Sigmoid colon (tissue), 6 donors: ENCODE measurements at regions not wholly inside any gene's neighbourhood (a gene's known extent, or its start where the extent isn't known, plus 50 kb on each side); places are given as distances from the start of the nearest gene placed in this dataset.

Experiments used
- DNase-seq: peaks from one replicate; pipeline ENCODE4 v3.0.0-alpha.2; 2019
- H3K27ac ChIP-seq, 4 donors: fragments of 200-600 bp; sonication (generic); one replicate each; pipeline ENCODE4 v1.5.1; 2016 to 2019; ENCODE audit warnings: mild to moderate bottlenecking in 1 of 4
- H3K27me3 ChIP-seq, 3 donors: fragments of 200-600 bp; sonication (generic); one replicate each; pipeline ENCODE4 v1.5.1; 2019; ENCODE audit warnings: mild to moderate bottlenecking in 1 of 3
- H3K36me3 ChIP-seq, 4 donors: fragments of 200-600 bp; sonication (generic); one replicate each; pipeline ENCODE4 v1.5.1; 2016 to 2019
- H3K4me1 ChIP-seq, 4 donors: fragments of 200-600 bp; sonication (generic); one replicate each; pipeline ENCODE4 v1.5.1; 2017 to 2019
- H3K4me3 ChIP-seq, 4 donors: fragments of 200-600 bp; sonication (generic); one replicate each; pipeline ENCODE4 v1.5.1; 2017 to 2019; ENCODE audit warnings: mild to moderate bottlenecking in 2 of 4, moderate library complexity in 1 of 4
- H3K9me3 ChIP-seq, 4 donors: fragments of 200-600 bp in 3 of 4; sonication (generic) in 3 of 4; one replicate each; pipeline versions ENCODE4 v1.5.1 to v1.6.1; 2013 to 2019
- EP300 ChIP-seq, 4 donors: sonication (generic); formaldehyde crosslinking; IDR thresholded peaks; one replicate each; pipeline ENCODE4 v1.6.1; 2017; ENCODE audit warnings: antibody characterized with exemption in 4 of 4
- POLR2A ChIP-seq, 2 donors: fragments of 450-650 bp; IDR thresholded peaks; one replicate each; pipeline ENCODE4 v1.6.1; 2016; ENCODE audit warnings: antibody characterized with exemption in 2 of 2, mild to moderate bottlenecking in 2 of 2, moderate library complexity in 2 of 2
- POLR2AphosphoS5 ChIP-seq, 4 donors: sonication (generic); formaldehyde crosslinking; IDR thresholded peaks; one replicate each; pipeline ENCODE4 v1.6.1; 2017; ENCODE audit warnings: antibody characterized with exemption in 4 of 4
- WGBS, 2 donors: extraction: QIAGEN DNeasy Blood & Tissue Kit; methylation state at CpG; one replicate each; pipeline ENCODE4 v1.1.7; 2013; 5-methylcytosine and 5-hydroxymethylcytosine counted together
- intact Hi-C: fragments of 100-400 bp; cut with DNase I; formaldehyde crosslinking; loops from one replicate; pipeline ENCODE4 v1.15.1; 2023
- TF ChIP-seq, protein P1 (sequence below), 4 experiments: fragments of 450-650 bp in 3 of 4; fragments of 200-600 bp in 1 of 4; IDR thresholded peaks; one replicate each; pipeline ENCODE4 v1.5.1; 2016 to 2019; ENCODE audit warnings: antibody characterized with exemption in 4 of 4, mild to moderate bottlenecking in 3 of 4, moderate library complexity in 2 of 4
- donor health status: healthy with polysubstance abuse.
- donor health status: healthy.

DNA sequence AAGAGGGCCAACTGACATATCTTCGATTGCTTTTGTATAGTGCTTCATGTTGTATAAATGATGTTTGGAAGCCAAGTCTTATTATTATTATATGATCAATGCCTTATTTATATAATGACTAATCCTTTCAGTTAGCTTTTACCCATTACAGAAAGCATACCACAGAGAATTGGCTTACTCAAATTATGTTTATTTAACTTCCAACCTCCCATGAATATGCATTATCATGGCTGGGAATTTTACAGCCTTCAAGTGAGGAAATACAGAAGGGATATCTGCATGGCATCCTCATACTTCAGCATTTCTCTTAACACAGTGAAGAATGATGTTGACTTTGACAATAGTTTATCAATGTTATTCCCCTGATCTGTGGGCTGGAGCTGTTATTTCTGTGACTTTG is 225.9 kb upstream of the GAP43 start:
- intact Hi-C loops = no loop called here
- WGBS, 2 donors = 68 to 82% methylated on average over 1 of the region's 1 CpG
- no peaks in the 10 kb centered on the region for H3K4me1 ChIP-seq

DNA sequence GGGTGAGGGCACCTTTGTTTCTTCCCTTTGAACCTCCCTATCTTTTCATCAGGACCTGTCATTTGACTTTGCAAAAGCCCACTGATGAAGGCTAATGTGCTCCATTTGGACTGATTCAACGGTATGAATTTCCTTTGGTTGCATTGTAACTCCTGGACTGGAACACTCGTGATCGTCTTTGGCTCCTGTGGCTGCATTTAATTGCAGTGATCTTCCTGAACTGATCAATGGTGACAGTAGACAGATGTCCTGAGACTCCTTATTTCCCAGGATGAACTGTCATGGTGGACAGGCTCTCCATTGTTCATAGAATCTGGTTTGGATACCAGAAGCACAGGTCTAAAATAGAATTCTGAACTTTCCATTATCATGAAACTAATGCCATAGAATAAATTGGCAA is 224.8 kb upstream of the GAP43 start:
- H3K27me3 ChIP-seq = no peaks in the 10 kb centered on the region
- no peaks in the 10 kb centered on the region for H3K9me3 ChIP-seq
- no peaks in the 10 kb centered on the region for H3K4me1 ChIP-seq
- no peaks in the 10 kb centered on the region for H3K36me3 ChIP-seq
- DNase-seq = no peak
- no peak overlapping the region for H3K27ac ChIP-seq
- intact Hi-C loops = no loop called here
- 92% methylated on average over 3 of the region's 3 CpGs for WGBS, 2 donors
- TF ChIP-seq EP300 (IDR thresholded peaks at IDR 0.05) = no peak
- TF ChIP-seq, protein P1, sequence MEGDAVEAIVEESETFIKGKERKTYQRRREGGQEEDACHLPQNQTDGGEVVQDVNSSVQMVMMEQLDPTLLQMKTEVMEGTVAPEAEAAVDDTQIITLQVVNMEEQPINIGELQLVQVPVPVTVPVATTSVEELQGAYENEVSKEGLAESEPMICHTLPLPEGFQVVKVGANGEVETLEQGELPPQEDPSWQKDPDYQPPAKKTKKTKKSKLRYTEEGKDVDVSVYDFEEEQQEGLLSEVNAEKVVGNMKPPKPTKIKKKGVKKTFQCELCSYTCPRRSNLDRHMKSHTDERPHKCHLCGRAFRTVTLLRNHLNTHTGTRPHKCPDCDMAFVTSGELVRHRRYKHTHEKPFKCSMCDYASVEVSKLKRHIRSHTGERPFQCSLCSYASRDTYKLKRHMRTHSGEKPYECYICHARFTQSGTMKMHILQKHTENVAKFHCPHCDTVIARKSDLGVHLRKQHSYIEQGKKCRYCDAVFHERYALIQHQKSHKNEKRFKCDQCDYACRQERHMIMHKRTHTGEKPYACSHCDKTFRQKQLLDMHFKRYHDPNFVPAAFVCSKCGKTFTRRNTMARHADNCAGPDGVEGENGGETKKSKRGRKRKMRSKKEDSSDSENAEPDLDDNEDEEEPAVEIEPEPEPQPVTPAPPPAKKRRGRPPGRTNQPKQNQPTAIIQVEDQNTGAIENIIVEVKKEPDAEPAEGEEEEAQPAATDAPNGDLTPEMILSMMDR (IDR thresholded peaks at IDR 0.05) = no peak
- no peak for TF ChIP-seq POLR2AphosphoS5 (IDR thresholded peaks at IDR 0.05)
- no peak for TF ChIP-seq POLR2A (IDR thresholded peaks at IDR 0.05)
- H3K4me3 ChIP-seq = no peak overlapping the region

More for the DNA sequence above, 225.9 kb upstream of the GAP43 start:
- Histone ChIP-seq H3K27ac (no peak overlapping the region), H3K9me3 (no peaks in the 10 kb centered on the region), H3K36me3 (no peaks in the 10 kb centered on the region), H3K4me3 (no peak overlapping the region), H3K27me3 (no peaks in the 10 kb centered on the region)
- TF ChIP-seq EP300 (IDR thresholded peaks at IDR 0.05) = no peak
- no peak for TF ChIP-seq POLR2AphosphoS5 (IDR thresholded peaks at IDR 0.05)
- no peak for TF ChIP-seq POLR2A (IDR thresholded peaks at IDR 0.05)
- TF ChIP-seq, protein P1 (IDR thresholded peaks at IDR 0.05) = no peak
- no peak for DNase-seq

DNA sequence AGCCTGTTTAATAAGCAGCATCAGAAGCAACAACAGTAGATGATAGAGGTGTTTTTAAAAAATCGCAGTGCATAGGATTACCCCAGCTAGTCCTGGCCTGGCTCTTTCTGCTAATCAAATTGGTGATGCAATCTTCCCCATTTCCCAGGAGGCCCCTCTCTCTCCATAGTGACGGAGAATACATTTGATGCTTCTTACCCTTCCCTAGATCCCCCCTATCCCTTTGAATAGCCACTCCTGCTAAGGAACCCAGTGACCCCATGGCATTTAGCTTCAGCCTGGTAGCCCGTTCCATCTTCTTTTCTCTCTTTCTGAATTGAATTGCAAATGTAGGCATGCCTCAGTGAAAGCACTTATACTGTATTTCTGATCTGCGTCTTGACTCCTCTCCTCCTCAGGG is 223.6 kb upstream of the GAP43 start:
- WGBS, 2 donors = 84 to 86% methylated on average over 4 of the region's 4 CpGs
- intact Hi-C loops = no loop called here
- Histone ChIP-seq H3K9me3 (no peaks in the 10 kb centered on the region), H3K27me3 (no peaks in the 10 kb centered on the region), H3K4me3 (no peak overlapping the region), H3K27ac (no peak overlapping the region), H3K4me1 (no peaks in the 10 kb centered on the region), H3K36me3 (no peaks in the 10 kb centered on the region)
- no peak for TF ChIP-seq POLR2A (IDR thresholded peaks at IDR 0.05)
- no peak for TF ChIP-seq POLR2AphosphoS5 (IDR thresholded peaks at IDR 0.05)
- TF ChIP-seq, protein P1 (IDR thresholded peaks at IDR 0.05) = no peak
- no peak for DNase-seq

DNA sequence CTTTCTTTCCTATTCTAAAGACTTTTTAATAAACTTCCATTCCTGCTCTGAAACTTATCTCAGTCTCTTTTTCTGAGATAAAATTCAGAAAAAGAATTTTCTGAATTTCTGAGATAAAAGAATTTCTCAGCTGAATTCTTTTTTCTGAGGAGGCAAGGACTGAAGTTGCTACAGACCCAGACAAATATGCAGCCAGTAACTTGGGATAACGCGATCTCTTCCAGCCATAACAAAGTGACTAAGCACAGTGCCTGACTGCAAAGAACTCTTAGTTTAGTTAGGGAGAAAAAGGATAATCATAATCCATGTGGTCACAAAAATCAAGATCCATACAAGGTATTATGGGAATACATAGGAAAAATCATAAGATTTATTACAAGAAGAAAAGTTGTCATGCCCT is 222.0 kb upstream of the GAP43 start:
- H3K4me3 ChIP-seq = no peak overlapping the region
- DNase-seq = no peak
- intact Hi-C loops = no loop called here

DNA sequence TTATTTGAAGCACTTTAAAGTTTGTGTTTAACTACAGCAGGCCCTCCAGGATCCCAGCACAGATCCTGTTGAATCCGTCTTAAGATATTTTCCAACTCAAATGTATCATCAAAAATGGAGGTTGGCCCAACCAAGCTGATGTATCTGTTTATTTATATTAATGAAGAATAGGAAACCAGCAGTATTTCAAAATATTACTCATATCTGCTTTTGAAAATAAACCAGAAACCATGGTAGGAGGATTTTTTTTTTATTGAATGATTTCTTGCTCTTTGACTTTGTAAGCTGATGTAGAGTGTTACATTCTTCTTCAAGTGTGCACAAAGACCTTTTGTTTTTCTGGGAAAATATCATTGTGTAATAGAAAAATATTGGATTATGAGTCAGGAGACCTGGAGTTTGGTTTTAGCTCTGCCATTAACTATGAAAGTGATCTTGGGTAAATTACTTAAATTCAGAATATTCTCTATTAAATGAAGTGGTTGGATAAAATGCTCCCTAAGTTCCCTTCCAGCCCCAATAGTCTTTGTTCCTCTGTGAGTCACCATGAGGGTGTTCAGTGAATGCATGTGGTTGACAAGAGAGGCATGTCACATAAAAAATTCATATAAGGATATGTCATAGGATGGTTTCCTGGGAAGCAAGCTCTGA is 221.3 kb upstream of the GAP43 start:
- intact Hi-C loops = no loop called here
- no peak overlapping the region for H3K27ac ChIP-seq

More for the DNA sequence above, 222.0 kb upstream of the GAP43 start:
- no peak for TF ChIP-seq POLR2A (IDR thresholded peaks at IDR 0.05)
- Histone ChIP-seq H3K27ac (no peak overlapping the region), H3K27me3 (no peaks in the 10 kb centered on the region), H3K36me3 (no peaks in the 10 kb centered on the region), H3K9me3 (no peaks in the 10 kb centered on the region), H3K4me1 (no peaks in the 10 kb centered on the region)
- WGBS, 2 donors = 87 to 91% methylated on average over 2 of the region's 2 CpGs

DNA sequence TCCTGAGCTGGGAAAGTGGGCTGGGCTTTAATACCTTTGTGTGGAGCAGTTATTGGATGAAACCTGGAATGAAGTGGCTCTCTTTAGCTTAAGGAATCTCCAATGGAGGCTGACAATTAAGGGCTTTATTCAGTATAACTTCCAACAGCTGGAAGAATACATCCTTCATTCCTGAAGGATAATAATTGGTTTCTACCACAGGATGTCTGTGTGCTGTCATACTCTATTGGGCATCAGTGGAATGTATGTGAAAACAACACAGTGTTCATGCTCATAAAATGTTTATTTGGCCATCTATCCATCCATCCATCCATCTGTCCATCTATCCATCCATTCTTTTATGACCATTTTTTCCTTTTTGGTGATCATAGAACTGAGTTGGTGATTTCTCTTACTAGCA is 220.7 kb upstream of the GAP43 start:
- Histone ChIP-seq H3K27ac (no peak overlapping the region), H3K27me3 (no peaks in the 10 kb centered on the region), H3K36me3 (no peaks in the 10 kb centered on the region), H3K4me3 (no peak overlapping the region), H3K4me1 (no peaks in the 10 kb centered on the region), H3K9me3 (no peaks in the 10 kb centered on the region)
- TF ChIP-seq EP300 (IDR thresholded peaks at IDR 0.05) (no peak), POLR2A (IDR thresholded peaks at IDR 0.05) (no peak), POLR2AphosphoS5 (IDR thresholded peaks at IDR 0.05) (no peak)
- TF ChIP-seq, protein P1 (IDR thresholded peaks at IDR 0.05) = no peak
- DNase-seq = no peak
- intact Hi-C loops = no loop called here

More for the DNA sequence above, 221.3 kb upstream of the GAP43 start:
- no peaks in the 10 kb centered on the region for H3K27me3 ChIP-seq
- no peak overlapping the region for H3K4me3 ChIP-seq
- no peaks in the 10 kb centered on the region for H3K36me3 ChIP-seq
- no peaks in the 10 kb centered on the region for H3K9me3 ChIP-seq
- TF ChIP-seq POLR2A (IDR thresholded peaks at IDR 0.05) = no peak
- WGBS, 2 donors = 79 to 83% methylated on average over 1 of the region's 1 CpG
- DNase-seq = no peak
- no peaks in the 10 kb centered on the region for H3K4me1 ChIP-seq
